Stimulated activated CD8-positive, alpha-beta memory T cell treated with anti-CD3 and anti-CD28 coated beads, Interleukin-7, amount 100 ng/mL, for 4 hours (primary cell): ENCODE measurements at regions not wholly inside any gene's neighbourhood (a gene's known extent, or its start where the extent isn't known, plus 50 kb on each side); places are given as distances from the start of the nearest gene placed in this dataset.

ENCODE experiments used
- DNase-seq, 2 donors: peaks; one replicate each; pipeline ENCODE4 v3.0.0-alpha.2; 2020; ENCODE audit warnings: low read depth in 2 of 2

GRCh38 chr3:102114264-102114979 lies 265.1 kb downstream of the NFKBIZ start:
- peak; percentile 17 to 19 for DNase-seq

GRCh38 chr3:102122527-102122926 lies 273.2 kb downstream of the NFKBIZ start:
- no peak for DNase-seq

- DNase-seq: no peak
Observed at GRCh38 chr3:102123590-102124190, 274.4 kb downstream of the NFKBIZ start.

- DNase-seq: no peak
Observed at GRCh38 chr3:102124282-102124681, 275.0 kb downstream of the NFKBIZ start.

GRCh38 chr3:102124704-102125103 lies 275.4 kb downstream of the NFKBIZ start:
- no peak for DNase-seq

GRCh38 chr3:102125197-102125993 lies 276.1 kb downstream of the NFKBIZ start:
- no peak for DNase-seq

GRCh38 chr3:102125994-102126368 lies 276.7 kb downstream of the NFKBIZ start:
- no peak for DNase-seq

- no peak for DNase-seq
Observed at GRCh38 chr3:102129760-102130608, 280.7 kb downstream of the NFKBIZ start.

- DNase-seq: no peak
Observed at GRCh38 chr3:102132370-102132769, 283.1 kb downstream of the NFKBIZ start.

- DNase-seq: no peak
Observed at GRCh38 chr3:102133376-102133775, 284.1 kb downstream of the NFKBIZ start.

GRCh38 chr3:102135316-102135715 lies 286.0 kb downstream of the NFKBIZ start:
- no peak for DNase-seq

- DNase-seq: no peak
Observed at GRCh38 chr3:102136183-102136582, 286.9 kb downstream of the NFKBIZ start.

GRCh38 chr3:102140116-102140515 lies 290.8 kb downstream of the NFKBIZ start:
- no peak for DNase-seq

- no peak for DNase-seq
Observed at GRCh38 chr3:102141096-102141927, 292.0 kb downstream of the NFKBIZ start.

- DNase-seq: no peak
Observed at GRCh38 chr3:102141928-102142239, 292.6 kb downstream of the NFKBIZ start.

- no peak for DNase-seq
Observed at GRCh38 chr3:102142379-102143060, 292.3 kb upstream of the ZPLD1 start.

GRCh38 chr3:102143536-102143935 lies 291.3 kb upstream of the ZPLD1 start:
- no peak for DNase-seq

- DNase-seq: no peak
Observed at GRCh38 chr3:102144063-102144462, 290.8 kb upstream of the ZPLD1 start.

GRCh38 chr3:102148598-102149337 lies 286.0 kb upstream of the ZPLD1 start:
- DNase-seq: no peak

- DNase-seq: no peak
Observed at GRCh38 chr3:102151935-102152334, 282.9 kb upstream of the ZPLD1 start.
